HG03571 (cell line): ENCODE measurements at regions not wholly inside any gene's neighbourhood (a gene's known extent, or its start where the extent isn't known, plus 50 kb on each side); places are given as distances from the start of the nearest gene placed in this dataset.
"Not testable (repeated sequence)": the region's sequence is repeated elsewhere in the genome, so short reads cannot be mapped to it uniquely, and the experiment has no call there.

Experiments
- ATAC-seq: cut with Tn5 transposase; IDR thresholded peaks from one replicate; pipeline ENCODE4 v1.9.1; 2021; ENCODE audit not compliant: unreplicated experiment

- ATAC-seq: no peak
Measured at GRCh38 chr20:60167812-60168211, 209.6 kb downstream of the CDH26 start.

GRCh38 chr20:60168963-60169362 is 210.7 kb downstream of the CDH26 start:
- ATAC-seq: no peak

DNA sequence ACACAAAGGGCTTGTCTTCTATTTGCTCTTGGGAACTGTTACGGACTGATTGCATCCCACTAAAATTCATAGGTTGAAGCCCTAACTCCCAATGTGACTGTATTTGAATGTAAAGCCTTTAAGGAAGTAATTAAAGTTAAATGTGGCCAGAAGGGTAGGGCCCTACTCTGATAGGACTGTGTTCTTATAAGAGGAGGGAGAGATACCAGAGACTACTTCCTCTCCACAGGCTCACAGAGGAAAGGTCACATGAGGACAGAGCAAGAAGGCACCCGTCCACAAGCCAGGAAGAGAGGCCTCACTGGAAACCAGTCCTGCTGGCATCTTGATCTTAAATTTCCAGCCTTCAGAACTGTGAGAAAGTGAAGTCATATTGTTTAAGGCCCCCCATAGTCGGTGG is 211.9 kb downstream of the CDH26 start:
- ATAC-seq: no peak

DNA sequence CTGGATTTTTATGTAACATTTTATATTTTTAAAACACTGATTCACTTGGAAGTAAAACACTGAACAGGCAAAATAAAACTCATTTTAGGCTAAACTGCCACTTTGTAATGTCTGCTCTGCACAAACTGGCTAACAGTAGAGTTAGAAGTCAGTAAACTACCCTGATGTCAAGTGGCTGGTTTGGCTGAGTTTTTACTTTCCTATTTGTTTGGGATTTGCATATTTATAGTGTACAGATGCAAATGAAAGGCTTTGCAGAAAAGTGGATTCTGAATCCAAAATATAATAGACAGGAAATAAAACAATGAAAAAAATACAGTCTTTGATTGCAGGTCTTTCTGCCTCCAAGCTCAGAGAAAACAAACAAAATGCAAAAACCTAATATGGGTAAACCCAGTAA is 213.1 kb downstream of the CDH26 start:
- no peak for ATAC-seq

- ATAC-seq: no peak
Measured at GRCh38 chr20:60171738-60172137, 213.5 kb downstream of the CDH26 start.

GRCh38 chr20:60172346-60172984 is 214.2 kb downstream of the CDH26 start:
- ATAC-seq: no peak

DNA sequence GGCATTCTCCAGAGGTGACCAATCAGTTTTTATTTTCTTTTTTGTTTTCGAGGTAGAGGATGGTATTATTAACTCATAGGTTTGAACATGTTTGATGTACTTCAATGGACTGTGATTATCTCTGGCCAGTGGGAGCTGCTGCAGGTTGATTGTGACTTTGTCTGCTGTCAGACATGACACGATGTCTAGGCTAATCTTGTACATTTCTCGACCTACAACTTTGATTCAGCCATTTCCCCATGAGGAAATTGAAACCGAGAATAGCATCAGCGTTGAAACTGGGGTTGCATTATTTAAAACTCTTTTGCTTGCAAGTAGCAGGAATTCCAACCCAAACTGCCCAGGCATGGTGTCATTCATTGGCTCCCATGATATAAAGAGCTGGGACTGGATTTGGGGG is 218.9 kb downstream of the CDH26 start:
- no peak for ATAC-seq

- no peak for ATAC-seq
Measured at GRCh38 chr20:60180986-60181385, 222.8 kb downstream of the CDH26 start.

- no peak for ATAC-seq
Measured at GRCh38 chr20:60186412-60186811, 228.2 kb downstream of the CDH26 start.

DNA sequence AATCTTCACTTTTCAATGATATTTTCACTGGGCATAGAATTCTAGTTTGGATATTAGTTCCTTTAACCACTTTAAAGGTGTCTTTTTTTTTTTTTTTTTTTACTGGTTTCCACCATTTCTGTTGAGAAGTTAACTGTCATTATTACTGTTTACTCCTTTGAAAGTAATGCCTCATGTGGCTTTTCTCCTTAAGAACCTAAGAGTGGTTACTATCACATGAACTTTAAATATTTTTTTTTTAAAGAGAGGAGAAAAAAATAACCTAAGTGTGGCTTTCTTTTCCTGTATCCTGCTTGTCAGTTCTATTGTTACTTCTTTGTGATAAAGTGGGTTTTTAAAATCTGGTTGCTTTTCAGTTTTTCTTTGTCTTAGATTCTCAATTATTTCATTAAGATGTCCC is 229.5 kb downstream of the CDH26 start:
- no peak for ATAC-seq

DNA sequence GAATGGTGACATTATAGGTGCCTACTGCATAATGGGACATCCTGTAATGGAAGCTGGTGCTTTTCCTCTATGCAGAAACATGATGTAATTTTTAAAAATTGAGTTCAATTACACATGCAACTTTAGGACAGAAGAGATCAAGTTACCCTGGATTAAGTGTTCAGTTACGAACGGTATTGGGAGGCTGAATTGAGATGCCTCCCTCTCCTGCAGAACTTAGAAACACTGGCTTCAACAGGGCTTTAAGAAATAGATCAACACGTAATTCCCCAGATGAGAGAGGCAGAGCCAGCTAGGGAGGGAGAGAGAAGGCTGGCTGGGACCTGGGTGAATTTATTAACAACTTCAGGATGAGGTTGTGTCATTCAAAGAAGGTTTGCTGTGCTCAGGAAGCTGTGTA is 232.8 kb downstream of the CDH26 start:
- ATAC-seq: no peak

DNA sequence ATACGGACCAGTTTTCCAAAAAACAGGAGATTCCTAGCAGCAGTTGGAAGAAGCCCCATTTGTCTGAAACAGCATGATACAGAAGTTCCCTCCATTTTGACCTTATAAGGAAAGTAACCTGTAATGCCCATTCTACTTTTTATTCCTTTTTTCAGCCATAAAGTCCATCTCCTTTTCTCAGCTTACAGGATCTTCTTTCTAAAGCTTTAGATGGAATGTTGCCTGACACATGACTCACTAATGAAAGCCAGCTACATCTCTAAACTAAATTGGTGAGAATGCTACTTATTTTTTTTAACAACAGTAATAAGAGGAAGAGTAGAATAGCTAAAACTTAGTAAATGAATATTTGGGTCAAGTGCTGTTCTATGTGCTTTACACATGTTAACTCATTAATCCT is 234.1 kb downstream of the CDH26 start:
- ATAC-seq: no peak

DNA sequence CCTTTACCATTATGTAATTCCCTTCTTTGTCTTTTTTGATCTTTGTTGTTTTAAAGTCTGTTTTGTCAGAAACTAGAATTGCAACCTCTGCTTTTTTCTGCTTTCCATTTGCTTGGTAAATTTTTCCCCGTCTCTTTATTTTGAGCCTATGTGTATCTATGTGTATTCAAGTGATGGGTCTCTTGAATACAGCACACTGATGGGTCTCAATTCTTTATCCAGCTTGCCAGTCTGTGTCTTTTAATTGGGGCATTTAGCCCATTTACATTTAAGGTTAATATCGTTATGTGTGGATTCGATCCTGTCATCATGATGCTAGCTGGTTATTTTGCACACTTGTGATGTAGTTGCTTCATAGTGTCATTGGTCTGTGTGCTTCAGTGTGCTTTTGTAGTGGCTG is 240.9 kb downstream of the CDH26 start:
- ATAC-seq: not testable (repeated sequence)

- ATAC-seq: no peak
Measured at GRCh38 chr20:60199866-60200265, 241.6 kb downstream of the CDH26 start.

- ATAC-seq: no peak
Measured at GRCh38 chr20:60200305-60200918, 242.2 kb downstream of the CDH26 start.

DNA sequence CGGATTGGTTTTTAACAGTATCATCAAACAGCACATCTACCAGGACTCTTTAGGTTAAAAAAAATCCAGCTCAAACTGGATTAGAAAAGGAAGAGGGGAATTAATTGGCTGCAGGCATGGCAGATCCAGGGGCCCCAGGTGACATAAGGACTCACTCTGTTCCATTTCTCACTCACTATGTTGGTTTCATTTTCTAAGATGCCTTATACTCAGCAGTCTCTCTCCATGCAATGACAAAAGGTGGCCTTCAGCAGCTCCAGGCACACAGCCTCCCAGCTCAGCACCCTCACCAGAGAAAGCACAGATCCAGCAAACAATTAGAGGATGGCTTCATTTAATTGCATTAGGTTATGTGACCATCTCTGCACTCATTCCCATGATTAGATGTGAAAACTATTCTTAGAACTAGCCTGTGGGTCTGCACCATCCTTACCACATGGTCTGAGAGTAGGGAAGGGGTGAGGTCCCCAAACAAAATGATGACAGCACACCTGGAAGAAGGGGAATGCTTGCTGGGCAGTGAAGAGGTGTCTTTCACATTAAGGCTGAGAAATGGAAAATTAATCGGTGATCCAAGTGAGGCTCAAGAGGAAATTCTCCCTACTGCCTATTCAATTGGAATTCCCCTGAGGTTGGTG is 243.1 kb downstream of the CDH26 start:
- no peak for ATAC-seq

GRCh38 chr20:60202046-60202445 is 243.8 kb downstream of the CDH26 start:
- ATAC-seq: no peak

DNA sequence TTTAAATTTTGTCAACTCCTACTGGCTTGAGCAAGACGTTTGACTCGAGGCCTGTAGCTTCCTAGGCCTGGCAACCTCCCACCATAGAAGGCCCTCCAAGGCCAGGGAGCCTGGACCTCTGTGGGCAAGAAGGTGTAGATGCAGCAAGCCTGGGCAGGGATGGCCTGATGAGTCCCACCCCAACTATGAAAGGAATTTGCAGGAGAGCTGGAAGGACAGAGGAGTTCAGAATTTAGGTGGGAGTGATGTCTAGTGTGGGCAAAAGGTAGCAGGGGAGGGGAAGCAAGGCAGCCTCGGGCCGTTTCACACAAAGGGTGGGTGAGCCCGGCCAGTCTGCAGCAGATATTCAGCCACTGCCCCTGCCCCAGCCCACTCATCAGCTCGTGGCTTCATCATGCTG is 245.2 kb downstream of the CDH26 start:
- ATAC-seq: no peak

GRCh38 chr20:60204601-60205000 is 246.4 kb downstream of the CDH26 start:
- ATAC-seq: no peak

DNA sequence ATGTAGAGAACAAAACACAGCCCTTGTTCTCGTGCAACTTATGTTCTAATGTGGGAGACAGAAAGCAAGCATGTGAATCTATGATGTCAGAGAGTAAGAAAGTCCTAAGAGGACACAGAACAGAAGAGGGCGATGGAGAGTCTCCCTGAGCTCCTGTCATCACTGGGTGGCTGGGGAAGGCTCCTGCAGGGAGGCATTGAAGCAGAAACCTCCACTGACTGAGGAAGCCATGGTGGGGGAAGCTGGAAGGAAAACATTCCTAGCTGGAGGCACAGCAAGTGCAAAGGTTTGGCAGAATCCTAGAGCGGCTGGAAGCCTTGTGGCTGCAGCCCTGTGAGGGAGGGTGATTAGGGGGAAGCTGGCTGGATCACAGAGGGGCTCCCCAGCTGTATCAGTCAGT is 248.0 kb downstream of the CDH26 start:
- no peak for ATAC-seq

GRCh38 chr20:60209048-60209447 is 250.8 kb downstream of the CDH26 start:
- ATAC-seq: no peak

GRCh38 chr20:60210779-60211617 is 252.8 kb downstream of the CDH26 start:
- peak; percentile 49 for ATAC-seq
